Astrocyte of the cerebellum (primary cell): ENCODE measurements at regions not wholly inside any gene's neighbourhood (a gene's known extent, or its start where the extent isn't known, plus 50 kb on each side); places are given as distances from the start of the nearest gene placed in this dataset.

Source experiments
- DNase-seq: peaks from one replicate; pipeline ENCODE4 v3.0.0-alpha.2; 2011; ENCODE audit warnings: low read depth
- H3K4me3 ChIP-seq: 2 replicates; pipeline ENCODE4 v1.5.1; 2011; ENCODE audit warnings: mild to moderate bottlenecking, low read depth, low read length, moderate library complexity
- in situ Hi-C: cut with HindIII; loops from 2 replicates; pipeline ENCODE4 v1.10.0; 2017; ENCODE audit warnings: low sequenced_read_pairs
- TF ChIP-seq, protein P1 (sequence below): IDR thresholded peaks from 2 replicates; pipeline ENCODE4 v1.5.1; 2012; ENCODE audit warnings: low read length, low read depth, moderate library complexity, mild to moderate bottlenecking; ENCODE audit errors: missing control alignments

DNA sequence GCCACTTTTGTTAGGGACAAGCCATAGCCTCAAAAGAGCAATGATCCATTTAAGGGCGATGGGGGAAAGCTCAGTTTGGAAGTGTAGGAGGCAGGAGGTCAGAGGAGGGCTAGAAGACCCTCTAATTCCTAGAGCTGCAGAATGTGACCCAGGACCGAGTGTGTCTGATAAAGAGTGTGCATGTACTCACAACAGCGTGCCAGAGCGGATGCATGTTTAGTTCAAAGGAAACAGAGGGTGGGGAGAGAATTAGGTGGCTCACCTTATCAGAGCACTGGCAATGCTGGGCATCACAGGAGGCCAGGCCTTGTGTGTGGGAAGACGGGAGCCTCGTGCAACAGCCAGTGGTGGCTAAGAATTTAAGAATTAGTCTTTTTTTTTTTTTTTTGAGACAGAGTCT lies 133.9 kb upstream of the COBL start:
- H3K4me3 ChIP-seq = no peak overlapping the region
- DNase-seq = no peak
- TF ChIP-seq, protein P1, sequence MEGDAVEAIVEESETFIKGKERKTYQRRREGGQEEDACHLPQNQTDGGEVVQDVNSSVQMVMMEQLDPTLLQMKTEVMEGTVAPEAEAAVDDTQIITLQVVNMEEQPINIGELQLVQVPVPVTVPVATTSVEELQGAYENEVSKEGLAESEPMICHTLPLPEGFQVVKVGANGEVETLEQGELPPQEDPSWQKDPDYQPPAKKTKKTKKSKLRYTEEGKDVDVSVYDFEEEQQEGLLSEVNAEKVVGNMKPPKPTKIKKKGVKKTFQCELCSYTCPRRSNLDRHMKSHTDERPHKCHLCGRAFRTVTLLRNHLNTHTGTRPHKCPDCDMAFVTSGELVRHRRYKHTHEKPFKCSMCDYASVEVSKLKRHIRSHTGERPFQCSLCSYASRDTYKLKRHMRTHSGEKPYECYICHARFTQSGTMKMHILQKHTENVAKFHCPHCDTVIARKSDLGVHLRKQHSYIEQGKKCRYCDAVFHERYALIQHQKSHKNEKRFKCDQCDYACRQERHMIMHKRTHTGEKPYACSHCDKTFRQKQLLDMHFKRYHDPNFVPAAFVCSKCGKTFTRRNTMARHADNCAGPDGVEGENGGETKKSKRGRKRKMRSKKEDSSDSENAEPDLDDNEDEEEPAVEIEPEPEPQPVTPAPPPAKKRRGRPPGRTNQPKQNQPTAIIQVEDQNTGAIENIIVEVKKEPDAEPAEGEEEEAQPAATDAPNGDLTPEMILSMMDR = no peak
- in situ Hi-C loops = no loop called here

DNA sequence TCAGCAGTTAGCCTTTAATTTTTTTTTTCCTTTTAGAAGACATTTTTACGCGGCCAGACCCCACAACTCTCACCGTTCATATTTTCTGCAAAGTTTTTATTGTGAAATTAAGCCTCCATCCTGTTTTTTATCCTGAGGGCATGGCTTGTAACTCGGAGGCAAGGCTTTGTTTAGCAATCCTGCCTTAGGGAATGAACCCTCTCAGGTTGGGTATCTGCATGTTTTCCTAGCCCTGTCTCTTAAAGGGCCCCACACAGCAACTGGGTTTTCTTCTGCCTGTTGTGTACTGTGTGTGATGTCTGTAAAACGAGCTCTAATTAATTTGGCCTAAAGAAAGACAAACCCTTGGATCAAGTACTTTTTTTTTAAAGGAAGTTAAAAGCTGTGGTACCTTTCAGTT lies 130.2 kb upstream of the COBL start:
- in situ Hi-C loops = no loop called here
- TF ChIP-seq, protein P1 = no peak
- no peak overlapping the region for H3K4me3 ChIP-seq
- DNase-seq = no peak

DNA sequence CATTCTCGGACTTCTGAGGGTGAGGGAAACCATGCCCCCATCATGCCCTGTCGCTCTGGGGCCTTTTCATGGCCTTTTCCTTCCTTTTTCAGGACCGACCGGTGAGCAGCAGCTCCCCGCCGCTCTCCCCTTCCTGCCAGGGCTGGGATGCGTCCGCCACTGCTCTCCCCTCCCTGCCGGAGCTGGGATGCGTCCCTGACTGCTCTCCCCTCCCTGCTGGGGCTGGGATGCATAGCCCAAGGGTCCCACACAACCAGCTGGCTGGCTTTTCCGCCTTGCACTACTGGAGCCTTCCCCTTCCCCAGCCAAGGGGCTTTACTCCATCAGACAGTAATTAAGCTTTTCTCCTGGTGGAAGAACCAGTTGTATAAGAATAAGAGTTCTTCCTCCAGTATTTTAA lies 129.7 kb upstream of the COBL start:
- TF ChIP-seq, protein P1 = no peak
- H3K4me3 ChIP-seq = no peak overlapping the region
- in situ Hi-C loops = no loop called here
- DNase-seq = no peak

DNA sequence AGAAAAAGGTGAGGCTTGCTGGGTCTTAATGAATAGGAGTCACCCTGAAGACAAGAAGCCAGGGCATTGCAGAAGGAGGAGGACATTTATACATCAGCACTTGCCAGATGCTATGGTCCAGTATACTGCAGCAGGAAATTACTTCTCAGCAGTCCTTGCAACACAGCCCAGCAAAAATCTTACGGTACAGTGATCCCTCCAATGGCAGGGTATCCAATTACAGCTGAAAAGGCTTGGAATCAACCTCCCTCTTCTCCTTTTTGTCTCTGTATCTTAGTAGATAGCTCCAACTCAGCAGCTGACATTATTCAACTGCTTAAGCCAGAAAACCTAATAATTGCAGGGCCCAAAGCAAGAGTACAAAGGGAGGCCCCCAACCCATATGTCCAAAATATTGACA lies 128.3 kb upstream of the COBL start:
- DNase-seq = no peak
- in situ Hi-C loops = no loop called here
- TF ChIP-seq, protein P1 = no peak
- no peak overlapping the region for H3K4me3 ChIP-seq

DNA sequence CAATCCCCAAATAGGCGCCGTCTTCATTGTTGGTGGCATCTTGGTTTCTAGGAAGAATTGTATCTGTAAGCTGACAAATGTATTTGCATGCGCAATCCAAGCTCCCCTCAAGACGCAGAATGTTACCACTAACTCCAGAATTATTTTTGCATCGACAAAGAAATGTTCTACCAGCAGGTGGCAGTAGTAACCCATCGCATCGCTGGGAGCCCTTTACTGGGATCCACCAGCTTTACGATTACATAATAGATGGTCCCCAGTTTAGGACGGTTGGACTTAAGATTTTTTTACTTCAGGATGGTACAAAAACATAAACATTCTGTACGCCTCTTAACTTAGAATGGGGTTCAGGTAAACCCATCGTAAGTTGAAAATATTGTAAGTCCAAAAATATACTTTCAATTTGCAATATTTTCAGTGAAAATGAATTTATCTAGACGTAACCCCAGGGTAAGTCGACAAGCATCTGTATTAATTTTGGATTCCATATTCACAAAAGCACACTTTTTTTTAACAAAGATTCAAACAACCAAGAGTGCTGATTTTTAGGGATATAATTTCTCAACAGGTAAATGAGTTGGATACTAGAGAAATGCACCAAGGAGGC lies 114.0 kb upstream of the COBL start:
- DNase-seq = peak; percentile 35
- no peak overlapping the region for H3K4me3 ChIP-seq
- in situ Hi-C loops = no loop called here
- TF ChIP-seq, protein P1 = peak; percentile 75

DNA sequence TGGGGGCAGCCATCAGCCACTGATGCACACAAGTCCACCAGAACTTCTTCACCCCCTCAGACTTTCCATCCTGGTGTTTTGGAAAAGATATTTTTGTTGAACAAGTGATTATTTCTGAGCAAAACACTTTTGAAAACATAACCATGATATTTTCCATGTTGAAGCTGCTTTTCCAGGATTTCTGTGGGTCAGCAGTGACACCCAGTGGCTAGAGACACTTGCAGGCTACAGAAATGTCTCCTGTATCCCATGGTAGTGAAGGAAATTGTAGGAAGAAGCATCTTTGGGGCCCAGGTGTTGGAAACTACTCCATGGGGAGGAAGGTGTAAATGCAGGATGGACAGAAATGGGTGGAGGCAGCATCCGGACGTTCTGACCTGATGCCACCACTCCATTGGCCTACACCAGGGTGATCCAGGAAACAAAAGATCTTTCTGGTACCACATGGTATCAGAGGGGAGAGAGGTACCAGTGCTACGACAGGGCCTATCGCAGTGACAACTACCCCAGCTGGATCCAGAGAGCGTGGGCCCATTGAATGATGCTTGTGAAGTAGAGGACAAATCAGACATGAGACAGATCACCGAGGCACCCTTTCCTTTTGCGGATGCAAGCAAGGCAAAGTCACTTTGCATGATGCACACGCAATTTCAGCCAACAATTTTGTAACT lies 111.7 kb upstream of the COBL start:
- no peak overlapping the region for H3K4me3 ChIP-seq
- peak; percentile 4 for DNase-seq
- in situ Hi-C loops = no loop called here
- TF ChIP-seq, protein P1 = peak; percentile 54
